DND-41 (cell line): ENCODE measurements at regions not wholly inside any gene's neighbourhood (a gene's known extent, or its start where the extent isn't known, plus 50 kb on each side); places are given as distances from the start of the nearest gene placed in this dataset.

Experiments used
- ATAC-seq: fragments of 200-7000 bp; cut with Tn5 transposase; 3 replicates; pipeline ENCODE4 v1.9.1; 2021; ENCODE audit warnings: low read depth; ENCODE audit not compliant: insufficient read depth
- DNase-seq: peaks from one replicate; pipeline ENCODE4 v3.0.0-alpha.2; 2020
- H2AFZ ChIP-seq: 2 replicates; pipeline ENCODE4 v1.6.0; 2012; ENCODE audit warnings: low read depth, low read length
- H3K27ac ChIP-seq: 2 replicates; pipeline ENCODE4 v1.5.1; 2012; ENCODE audit warnings: low read length, inconsistent platforms
- H3K27me3 ChIP-seq: fragments of 200-600 bp; sonication (generic); 2 replicates; pipeline ENCODE4 v1.6.0; 2012; ENCODE audit warnings: low read length, mild to moderate bottlenecking, inconsistent platforms; ENCODE audit not compliant: insufficient read depth, poor library complexity
- H3K36me3 ChIP-seq: 2 replicates; pipeline ENCODE4 v1.5.1; 2012; ENCODE audit warnings: low read length, inconsistent platforms; ENCODE audit not compliant: insufficient read depth
- H3K4me1 ChIP-seq: 2 replicates; pipeline ENCODE4 v1.5.1; 2012; ENCODE audit warnings: mild to moderate bottlenecking, low read length; ENCODE audit not compliant: insufficient read depth
- H3K4me2 ChIP-seq: 2 replicates; pipeline ENCODE4 v1.6.0; 2012; ENCODE audit warnings: mild to moderate bottlenecking, moderate library complexity, low read length, inconsistent platforms; ENCODE audit not compliant: insufficient read depth
- H3K4me3 ChIP-seq, 2 experiments: fragments of 200-600 bp in 1 of 2; shearing (Covaris generic) in 1 of 2; 2 replicates each; pipeline ENCODE4 v1.5.1; 2012 to 2016; ENCODE audit warnings: inconsistent platforms in 2 of 2, low read length in 2 of 2, mild to moderate bottlenecking in 2 of 2, low read depth in 1 of 2, moderate library complexity in 1 of 2
- H3K79me2 ChIP-seq: 2 replicates; pipeline ENCODE4 v1.6.0; 2012; ENCODE audit warnings: low read length, inconsistent platforms; ENCODE audit not compliant: insufficient read depth
- H3K9ac ChIP-seq: 2 replicates; pipeline ENCODE4 v1.6.0; 2012; ENCODE audit warnings: low read depth, mild to moderate bottlenecking, inconsistent platforms, low read length, moderate library complexity
- H3K9me3 ChIP-seq: 2 replicates; pipeline ENCODE4 v1.5.1; 2012; ENCODE audit warnings: low read length, moderate library complexity, mild to moderate bottlenecking, inconsistent platforms; ENCODE audit not compliant: insufficient read depth, severe bottlenecking
- H4K20me1 ChIP-seq: 2 replicates; pipeline ENCODE4 v1.6.0; 2012; ENCODE audit warnings: low read length; ENCODE audit not compliant: insufficient read depth
- CTCF ChIP-seq: IDR thresholded peaks from 2 replicates; pipeline ENCODE4 v1.5.1; 2012; ENCODE audit warnings: borderline replicate concordance, low read length, moderate library complexity, mild to moderate bottlenecking; ENCODE audit not compliant: poor library complexity, severe bottlenecking; ENCODE audit errors: extremely low read depth
- EZH2 ChIP-seq: IDR thresholded peaks from 3 replicates; pipeline ENCODE4 v1.6.1; 2012; ENCODE audit warnings: borderline replicate concordance, low read depth, mild to moderate bottlenecking, moderate library complexity, low read length, inconsistent platforms; ENCODE audit not compliant: severe bottlenecking

- Histone ChIP-seq H3K9ac (no peak overlapping the region), H3K4me2 (no peak overlapping the region), H3K4me3 (no peak overlapping the region), H4K20me1 (no peaks in the 10 kb centered on the region), H3K4me1 (no peaks in the 10 kb centered on the region), H3K79me2 (no peaks in the 10 kb centered on the region), H3K9me3 (no peaks in the 10 kb centered on the region), H3K27me3 (no peaks in the 10 kb centered on the region), H2AFZ (no peak overlapping the region), H3K36me3 (no peaks in the 10 kb centered on the region), H3K27ac (no peak overlapping the region)
- TF ChIP-seq CTCF: no peak
- TF ChIP-seq EZH2: no peak
- ATAC-seq: no peak
- no peak for DNase-seq
These were observed 519.9 kb upstream of the SPRY2 start for GRCh38 chr13:80860845-80861244.

- Histone ChIP-seq H3K27me3 (no peaks in the 10 kb centered on the region), H3K36me3 (no peaks in the 10 kb centered on the region), H3K4me2 (no peak overlapping the region), H4K20me1 (no peaks in the 10 kb centered on the region), H3K4me3 (no peak overlapping the region), H3K27ac (no peak overlapping the region), H3K9ac (no peak overlapping the region), H3K9me3 (no peaks in the 10 kb centered on the region), H3K4me1 (no peaks in the 10 kb centered on the region), H2AFZ (no peak overlapping the region), H3K79me2 (no peaks in the 10 kb centered on the region)
- no peak for TF ChIP-seq CTCF
- DNase-seq (no peak), ATAC-seq (no peak)
These were observed 517.2 kb upstream of the SPRY2 start for GRCh38 chr13:80858131-80858530.

- no peaks in the 10 kb centered on the region for H3K36me3 ChIP-seq
- H3K4me2 ChIP-seq: no peak overlapping the region
- H3K9me3 ChIP-seq: no peaks in the 10 kb centered on the region
- TF ChIP-seq CTCF: no peak
- no peak for TF ChIP-seq EZH2
- H3K27me3 ChIP-seq: no peaks in the 10 kb centered on the region
- ATAC-seq (no peak), DNase-seq (no peak)
- no peaks in the 10 kb centered on the region for H3K4me1 ChIP-seq
- H3K27ac ChIP-seq: no peak overlapping the region
- H3K79me2 ChIP-seq: no peaks in the 10 kb centered on the region
- no peaks in the 10 kb centered on the region for H4K20me1 ChIP-seq
- H3K9ac ChIP-seq: no peak overlapping the region
- H2AFZ ChIP-seq: no peak overlapping the region
- H3K4me3 ChIP-seq: no peak overlapping the region
These were observed 516.4 kb upstream of the SPRY2 start for GRCh38 chr13:80857321-80857720.

GRCh38 chr13:80850771-80851170, 509.8 kb upstream of the SPRY2 start:
- no peak for DNase-seq
- Histone ChIP-seq H3K4me1 (no peaks in the 10 kb centered on the region), H2AFZ (no peak overlapping the region), H3K27me3 (no peaks in the 10 kb centered on the region), H3K79me2 (no peaks in the 10 kb centered on the region), H3K4me3 (no peak overlapping the region), H3K4me2 (no peak overlapping the region), H3K27ac (no peak overlapping the region), H3K9ac (no peak overlapping the region), H3K36me3 (no peaks in the 10 kb centered on the region), H3K9me3 (no peaks in the 10 kb centered on the region), H4K20me1 (no peaks in the 10 kb centered on the region)
- ATAC-seq: no peak
- TF ChIP-seq EZH2 (no peak), CTCF (no peak)
